Heart right ventricle (tissue), 16 donors: ENCODE measurements at regions not wholly inside any gene's neighbourhood (a gene's known extent, or its start where the extent isn't known, plus 50 kb on each side); places are given as distances from the start of the nearest gene placed in this dataset.

Experiments used
- ATAC-seq, 8 donors: fragments of 200-7000 bp; cut with Tn5 transposase; one replicate each; pipeline ENCODE4 v1.9.1; 2020; ENCODE audit warnings: mild to moderate bottlenecking in 8 of 8, moderate library complexity in 8 of 8, moderate number of reproducible peaks in 1 of 8
- DNase-seq, 2 donors: peaks; one replicate each; pipeline ENCODE4 v3.0.0-alpha.2; 2020
- H3K27ac ChIP-seq, 10 donors: fragments of 200-600 bp; sonication (generic) in 2 of 10; one replicate each; pipeline versions ENCODE4 v1.5.0 to v1.8.0; 2020 to 2022; ENCODE audit warnings: mild to moderate bottlenecking in 3 of 10
- H3K27me3 ChIP-seq, 7 donors: fragments of 200-600 bp; one replicate each; pipeline ENCODE4 v1.8.0; 2021 to 2022; ENCODE audit warnings: mild to moderate bottlenecking in 2 of 7
- H3K36me3 ChIP-seq, 9 donors: fragments of 200-600 bp; sonication (generic) in 1 of 9; one replicate each; pipeline versions ENCODE4 v1.5.0 to v1.8.0; 2020 to 2022; ENCODE audit warnings: mild to moderate bottlenecking in 2 of 9
- H3K4me1 ChIP-seq, 9 donors: fragments of 200-600 bp; sonication (generic) in 1 of 9; one replicate each; pipeline versions ENCODE4 v1.5.0 to v1.8.0; 2020 to 2022; ENCODE audit warnings: mild to moderate bottlenecking in 4 of 9
- H3K4me3 ChIP-seq, 10 donors: fragments of 200-600 bp; sonication (generic) in 2 of 10; one replicate each; pipeline versions ENCODE4 v1.5.0 to v1.8.0; 2020 to 2022; ENCODE audit warnings: mild to moderate bottlenecking in 7 of 10, moderate library complexity in 2 of 10
- H3K9me3 ChIP-seq, 11 donors: fragments of 200-600 bp in 10 of 11; sonication (generic) in 2 of 11; one replicate each; pipeline versions ENCODE4 v1.5.0 to v1.8.0; 2013 to 2022; ENCODE audit warnings: mild to moderate bottlenecking in 2 of 11, control low read depth in 1 of 11, moderate library complexity in 1 of 11
- CTCF ChIP-seq, 9 donors: fragments of 200-600 bp; sonication (generic) in 2 of 9; IDR thresholded peaks; one replicate each; pipeline versions ENCODE4 v1.5.0 to v1.8.0; 2021 to 2022; ENCODE audit warnings: antibody characterized with exemption in 9 of 9, mild to moderate bottlenecking in 5 of 9, moderate library complexity in 1 of 9
- WGBS, 2 donors: extraction: QIAGEN DNeasy Blood & Tissue Kit; methylation state at CpG; one replicate each; pipeline ENCODE4 v1.1.7; 2013; ENCODE audit warnings: inconsistent platforms in 1 of 2; 5-methylcytosine and 5-hydroxymethylcytosine counted together
- intact Hi-C, 10 donors: fragments of 100-400 bp; cut with DNase I; formaldehyde crosslinking; loops; one replicate each; pipeline versions ENCODE4 v1.11.1 to v1.14.2; 2022
- donor health status: Arrhythmogenic right ventricular cardiomyopathy.
- donor health status: ischemic (EF 13 %, LVEDD 7.1; RV severe dilation, severe dysfunction).
- donor health status: healthy with polysubstance abuse.
- donor health status: DM: no; HTN: yes; CAD: no.
- donor health status: DM: no; HTN: no; CAD: no.
- donor health status: ischemic (EF 25% LVEDD 6.9; RV normal size, moderate dysfunction).
- donor health status: ischemic (EF 25% LVEDD 5.7; RV mildly dilated, moderate dysfunction).
- donor health status: healthy.
- donor health status: DM: yes; HTN: yes; CAD: no.
- donor health status: Ischemic cardiomyopathy.
- donor health status: ischemic (EF 35%, LVEDD 5.7; RV mildly dilated, moderate dysfunction).
- donor health status: nonischemic (EF 11% LVEDD 7.7; RV severe dilation, severe dysfunction).
- donor health status: DM: yes; HTN: yes; CAD: no.
- donor health status: PGD.
- donor health status: ischemic (EF 29% LVEDD 5.4; RV normal size, mild dysfunction).
- donor health status: nonischemic (EF 23%, LVEDD 6.1; RV moderate dilation, normal function).

DNA sequence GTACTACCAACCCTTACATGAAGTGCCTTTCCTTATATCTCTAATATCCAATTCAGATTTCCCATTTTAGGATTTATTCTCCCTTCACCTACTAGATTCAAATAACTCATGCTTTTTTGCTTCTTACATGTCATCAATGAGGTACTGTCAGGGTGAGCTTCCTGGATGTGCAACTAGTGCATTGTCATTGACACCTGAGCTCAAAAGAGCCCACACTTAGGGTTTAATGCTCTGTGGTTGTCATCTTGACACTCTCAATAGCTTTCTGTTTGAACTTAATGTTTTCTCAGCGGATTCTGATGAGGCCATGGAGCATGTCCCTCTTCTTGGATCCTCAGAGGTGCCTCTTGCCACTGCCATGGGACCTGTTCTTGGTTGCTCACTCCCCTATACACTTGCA, 1033.3 kb upstream of the EYS start:
- no peaks in the 10 kb centered on the region for H3K27me3 ChIP-seq
- TF ChIP-seq CTCF (IDR thresholded peaks at IDR 0.05) = no peak

DNA sequence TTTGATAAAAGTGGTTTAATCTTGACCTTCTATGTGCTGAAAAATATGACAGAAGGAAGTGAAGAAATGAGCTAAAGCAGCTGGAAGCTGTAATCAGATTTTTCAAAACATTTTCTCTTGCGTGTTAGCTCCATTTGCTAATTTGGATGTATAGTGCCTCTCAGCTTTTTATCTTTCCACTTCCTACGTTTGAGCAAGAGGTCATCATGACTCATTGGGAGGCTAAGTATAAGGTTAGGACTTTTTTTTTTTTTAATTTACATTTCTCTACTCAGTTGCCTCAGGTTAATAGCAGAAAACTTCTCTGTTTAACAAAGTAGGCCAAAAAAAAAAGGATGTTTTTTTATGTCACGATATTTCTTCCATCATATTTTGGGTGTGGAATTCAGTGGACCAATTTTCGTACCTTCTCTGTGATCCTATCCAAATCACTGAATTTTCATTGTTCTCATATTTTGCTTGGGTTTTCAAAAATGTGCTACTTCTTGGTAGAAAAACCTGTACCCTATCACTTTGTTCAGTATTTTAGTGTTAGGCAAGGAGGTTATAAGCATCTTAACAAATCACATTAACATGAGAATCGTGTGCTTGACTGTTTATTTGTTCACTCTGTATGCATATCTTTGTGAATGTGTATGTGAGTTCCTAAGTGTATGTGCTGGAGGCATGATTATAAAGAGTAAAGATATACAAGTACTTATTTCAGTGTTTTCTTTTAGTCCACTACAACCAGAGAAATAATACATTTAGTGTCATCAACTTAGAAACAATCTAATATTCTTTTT, 1028.3 kb upstream of the EYS start:
- Histone ChIP-seq H3K4me1 (no peaks in the 10 kb centered on the region), H3K27ac (no peak overlapping the region), H3K4me3 (no peak overlapping the region), H3K36me3 (no peaks in the 10 kb centered on the region), H3K27me3 (no peaks in the 10 kb centered on the region), H3K9me3 (peaks cover 0 to 6% (median 0%) of the 10 kb centered on the region in 11 donors)
- intact Hi-C loops = no loop called here
- 44 to 50% methylated on average over 5 of the region's 5 CpGs for WGBS, 2 donors
- DNase-seq = no peak
- ATAC-seq = no peak
- no peak for TF ChIP-seq CTCF (IDR thresholded peaks at IDR 0.05)

More for the DNA sequence above, 1033.3 kb upstream of the EYS start:
- Histone ChIP-seq H3K27ac (no peak overlapping the region), H3K4me1 (no peaks in the 10 kb centered on the region), H3K4me3 (no peak overlapping the region), H3K36me3 (no peaks in the 10 kb centered on the region), H3K9me3 (peaks cover 0 to 7% (median 0%) of the 10 kb centered on the region in 11 donors)
- DNase-seq (no peak), ATAC-seq (no peak)
- WGBS, 2 donors = 64 to 72% methylated on average over 1 of the region's 1 CpG
- intact Hi-C loops = no loop called here

DNA sequence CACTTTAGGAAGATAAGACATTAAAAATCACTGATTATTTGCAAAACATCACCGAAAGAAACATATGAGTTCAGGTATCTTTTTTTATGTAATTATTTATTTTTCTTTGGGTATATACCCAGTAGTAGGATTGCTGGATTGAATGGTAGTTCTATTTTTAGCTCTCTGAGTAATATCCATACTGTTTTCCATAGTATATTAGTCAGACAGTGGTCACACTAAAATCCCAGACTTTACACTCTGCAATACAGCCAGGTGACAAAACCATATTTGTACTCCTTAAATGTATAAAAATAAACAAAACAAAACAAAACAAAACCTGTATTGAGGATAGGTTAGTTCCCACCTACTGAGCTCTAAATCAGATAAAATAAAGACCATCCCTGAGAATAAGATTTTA, 1024.3 kb upstream of the EYS start:
- 80 to 84% methylated on average over 1 of the region's 1 CpG for WGBS, 2 donors
- Histone ChIP-seq H3K4me3 (no peak overlapping the region), H3K4me1 (no peaks in the 10 kb centered on the region), H3K27me3 (no peaks in the 10 kb centered on the region), H3K36me3 (no peaks in the 10 kb centered on the region), H3K27ac (no peak overlapping the region), H3K9me3 (peaks cover 0 to 2% (median 0%) of the 10 kb centered on the region in 11 donors)
- DNase-seq (no peak), ATAC-seq (no peak)
- intact Hi-C loops = no loop called here
- no peak for TF ChIP-seq CTCF (IDR thresholded peaks at IDR 0.05)

- no peak for ATAC-seq
- no peaks in the 10 kb centered on the region for H3K4me1 ChIP-seq
- no peak for TF ChIP-seq CTCF (IDR thresholded peaks at IDR 0.05)
- H3K9me3 ChIP-seq = peaks cover 0 to 4% (median 0%) of the 10 kb centered on the region in 11 donors
- no peak overlapping the region for H3K27ac ChIP-seq
- no peak overlapping the region for H3K4me3 ChIP-seq
- intact Hi-C loops = no loop called here
- whole genome bisulfite sequencing, 2 donors = 75 to 81% methylated on average over 3 of the region's 3 CpGs
- DNase-seq = no peak
- H3K36me3 ChIP-seq = no peaks in the 10 kb centered on the region
- no peaks in the 10 kb centered on the region for H3K27me3 ChIP-seq
Observed at GRCh38 chr6:66725670-66726069, 1018.6 kb upstream of the EYS start.
